ENCODE measurements at regions not wholly inside any gene's neighbourhood (a gene's known extent, or its start where the extent isn't known, plus 50 kb on each side); places are given as distances from the start of the nearest gene placed in this dataset.
"Not testable (repeated sequence)": the region's sequence is repeated elsewhere in the genome, so short reads cannot be mapped to it uniquely, and the experiment has no call there.

DNA sequence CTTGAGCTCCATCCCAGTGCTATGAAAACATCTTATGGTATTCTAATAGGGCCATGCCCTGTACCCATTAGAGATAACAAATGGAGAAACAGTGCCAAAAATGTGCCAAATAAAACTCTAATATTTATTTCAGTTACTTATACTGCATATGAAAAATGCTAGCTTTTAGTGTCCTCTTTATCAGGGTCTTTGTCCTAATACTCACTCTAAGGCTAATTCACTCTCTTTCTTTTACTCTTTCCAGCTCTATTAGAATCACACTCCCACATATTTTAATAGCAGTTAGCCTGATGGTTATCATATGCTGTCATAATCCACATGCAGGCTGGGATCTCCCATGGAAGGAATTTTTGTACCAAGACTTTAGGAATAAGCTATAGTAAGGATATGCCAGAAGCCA is 408.4 kb downstream of the ETV1 start:
- DNase-seq (ENCODE audit: low spot score): no peak

DNA sequence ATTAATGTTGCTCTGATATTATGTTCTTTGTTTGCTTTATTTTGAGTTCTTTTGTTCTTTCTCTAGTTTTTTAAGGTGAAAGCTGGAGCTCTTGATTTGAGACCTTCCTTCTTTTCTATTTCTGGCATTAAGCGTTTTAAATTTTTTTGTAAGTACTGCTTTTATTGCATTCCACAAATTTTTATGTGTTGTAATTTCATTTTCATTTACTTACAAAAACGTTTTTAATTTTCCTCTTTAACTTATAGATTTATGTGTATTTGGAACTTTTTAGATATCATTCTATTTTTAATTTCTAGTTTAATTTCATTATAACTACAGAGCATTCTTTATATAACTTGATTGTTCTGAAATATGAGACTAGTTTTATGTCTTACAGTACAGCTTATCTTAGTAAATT is 395.6 kb downstream of the ETV1 start:
- DNase-seq (ENCODE audit: low spot score): no peak

DNA sequence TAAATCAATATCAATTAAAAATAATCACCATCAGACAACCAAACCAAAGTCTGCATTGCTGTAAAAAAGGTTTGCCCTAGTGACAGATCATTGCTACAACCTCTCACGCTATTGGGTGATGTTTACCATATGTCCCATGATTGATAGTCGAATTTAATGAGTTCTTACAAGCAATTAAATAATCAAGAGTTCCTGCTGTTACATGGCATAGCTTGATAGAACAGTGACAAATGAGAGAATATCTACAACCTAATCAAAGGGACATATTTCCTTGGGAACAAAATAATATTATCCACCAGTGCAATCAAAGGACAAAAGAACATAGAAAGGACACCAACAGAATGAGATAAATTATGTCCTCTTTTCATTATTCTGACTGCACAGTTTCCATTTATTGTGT is 387.4 kb downstream of the ETV1 start:
- no peak for DNase-seq (ENCODE audit: low spot score)

DNA sequence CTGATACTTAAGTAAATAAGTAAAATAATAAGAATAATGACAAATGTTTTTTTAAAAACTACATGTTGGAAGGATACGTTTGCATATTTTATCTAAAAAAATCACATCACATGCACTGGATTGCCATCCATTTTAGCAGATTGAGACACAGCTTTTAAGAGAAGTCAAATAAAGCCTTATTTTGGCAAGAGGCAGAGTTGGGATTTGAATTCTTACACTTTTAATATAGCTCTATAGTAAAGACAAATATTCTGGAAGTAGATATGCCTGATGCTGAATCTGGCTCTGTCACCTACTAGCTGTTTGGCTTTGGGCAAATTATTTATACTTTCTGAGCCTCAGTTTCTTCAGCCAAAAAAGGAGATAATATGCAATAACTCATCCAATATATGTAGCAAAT is 386.4 kb downstream of the ETV1 start:
- DNase-seq (ENCODE audit: low spot score): no peak

DNA sequence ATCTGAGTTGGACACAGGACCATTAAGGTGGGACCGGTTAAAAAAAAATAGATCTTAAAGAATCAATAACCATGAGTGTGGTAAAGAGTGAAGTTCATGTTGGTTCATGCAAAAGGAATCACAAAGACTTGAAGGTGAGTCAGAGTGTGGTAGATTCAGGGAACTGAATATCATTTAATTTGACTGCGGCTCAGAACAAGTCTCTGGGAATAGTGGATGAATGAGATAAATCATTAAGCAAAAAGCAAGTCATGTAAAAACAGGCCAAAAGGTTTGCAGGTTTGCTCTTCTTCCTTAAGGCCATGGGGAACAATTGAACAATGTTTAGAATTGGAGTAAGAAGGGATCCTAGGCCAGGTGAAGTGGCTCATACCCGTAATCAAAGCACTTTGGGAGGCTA is 385.8 kb downstream of the ETV1 start:
- no peak for DNase-seq (ENCODE audit: low spot score)

DNA sequence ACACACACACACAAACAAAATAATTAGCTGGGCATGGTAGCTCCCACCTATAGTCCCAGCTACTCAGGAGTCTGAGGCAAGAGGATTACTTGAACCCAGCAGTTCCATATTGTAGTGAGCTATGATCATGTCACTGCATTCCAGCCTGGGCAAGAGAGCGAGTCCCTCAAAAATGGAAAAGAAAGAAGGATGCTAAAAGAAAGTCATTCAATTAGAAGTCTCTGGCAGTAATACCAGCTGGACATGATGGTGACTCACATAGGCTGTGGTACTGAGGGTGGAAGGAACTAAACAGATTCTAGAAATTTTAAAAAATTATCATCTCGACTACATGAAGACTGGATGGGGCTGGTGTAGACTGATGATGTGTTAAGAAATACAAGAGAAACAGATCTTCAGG is 385.3 kb downstream of the ETV1 start:
- no peak for DNase-seq (ENCODE audit: low spot score)

DNA sequence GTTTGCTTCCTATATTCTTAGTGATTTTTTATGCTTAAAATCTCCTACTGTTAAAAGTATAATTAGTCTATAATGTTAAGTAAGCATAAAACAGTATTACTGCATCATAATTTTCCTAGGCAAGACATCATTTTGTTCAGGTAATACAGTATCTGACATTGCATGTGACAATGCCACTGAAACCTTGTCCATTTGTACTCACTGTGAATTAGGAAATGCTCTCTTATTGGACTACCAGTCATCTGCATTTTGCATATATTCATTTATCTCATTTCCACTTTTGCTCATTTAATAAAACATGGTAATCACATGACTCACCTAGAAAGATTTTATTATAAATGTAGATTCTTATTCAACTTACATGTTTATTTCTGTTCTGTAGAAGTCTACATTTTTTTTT is 379.1 kb downstream of the ETV1 start:
- no peak for DNase-seq (ENCODE audit: low spot score)

DNA sequence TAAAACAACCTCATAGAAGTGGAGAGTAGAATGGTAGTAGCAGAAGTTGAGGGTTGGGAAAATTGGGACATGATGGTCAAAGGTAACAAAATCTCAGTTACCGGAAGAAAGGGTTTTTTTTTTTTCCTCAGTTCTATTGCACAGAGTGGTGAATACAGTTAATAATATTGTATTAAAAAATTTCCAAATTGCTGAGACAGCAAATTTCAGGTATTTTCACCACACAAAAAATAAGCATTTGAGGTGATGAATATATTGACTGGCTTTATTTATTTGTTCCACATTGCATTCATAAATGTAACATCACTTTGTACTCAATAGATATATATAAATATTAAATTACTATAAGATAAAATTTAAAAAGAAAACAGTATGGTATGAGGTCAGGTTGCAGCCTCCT is 373.8 kb downstream of the ETV1 start:
- no peak for DNase-seq (ENCODE audit: low spot score)

DNA sequence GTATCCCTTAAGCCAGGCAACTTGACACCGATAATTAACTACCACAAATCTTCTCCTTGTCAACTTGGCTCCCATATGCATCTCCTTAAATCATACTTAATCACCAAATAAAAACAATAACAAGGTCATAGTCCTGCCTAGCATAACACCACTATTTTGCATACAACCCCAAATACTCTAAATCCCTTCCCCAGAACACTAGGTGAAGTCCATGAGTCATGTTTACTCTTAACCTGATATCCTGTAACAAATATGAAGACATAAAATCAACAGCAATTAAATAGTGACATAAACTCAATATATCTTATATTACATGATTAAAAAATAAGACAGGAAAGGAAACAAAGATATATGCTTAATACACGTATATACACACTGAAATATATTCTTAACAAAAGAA is 362.0 kb downstream of the ETV1 start:
- DNase-seq (ENCODE audit: low spot score): no peak

DNA sequence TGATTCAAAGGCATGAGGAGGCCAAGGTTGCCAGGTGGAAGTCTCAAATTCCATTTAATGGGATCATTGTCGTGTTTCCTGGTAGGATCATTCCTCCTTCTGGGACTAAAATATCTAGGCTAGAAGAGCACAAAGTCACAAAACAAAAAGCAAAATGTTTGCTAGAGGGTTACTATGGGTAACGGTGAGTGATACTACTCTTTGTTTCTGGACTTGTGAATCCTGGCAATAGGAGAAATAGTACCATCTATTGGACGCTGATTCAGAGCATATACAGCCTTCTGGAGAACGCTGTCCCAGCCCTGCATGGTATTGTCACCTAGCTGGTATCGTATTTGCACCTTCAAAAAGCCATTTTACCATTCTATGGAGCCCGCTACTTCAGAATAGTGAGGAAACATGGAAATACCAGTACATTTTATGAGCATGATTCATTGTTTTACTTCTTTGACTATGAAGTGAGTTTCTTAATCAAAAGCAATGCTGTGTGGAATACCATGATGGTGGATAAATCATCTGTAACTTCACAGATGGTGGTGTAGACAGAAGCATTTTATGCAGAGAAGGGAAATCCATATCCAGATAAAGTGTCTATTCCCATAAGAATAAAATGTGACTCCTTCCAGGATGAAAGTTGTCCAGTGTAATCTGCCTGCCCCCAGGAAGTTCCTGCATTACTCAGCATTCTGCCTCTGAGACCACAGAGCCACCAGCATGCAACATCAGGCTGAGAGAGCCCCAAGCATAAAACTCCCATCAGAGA is 361.0 kb downstream of the ETV1 start:
- DNase-seq (ENCODE audit: low spot score): no peak

DNA sequence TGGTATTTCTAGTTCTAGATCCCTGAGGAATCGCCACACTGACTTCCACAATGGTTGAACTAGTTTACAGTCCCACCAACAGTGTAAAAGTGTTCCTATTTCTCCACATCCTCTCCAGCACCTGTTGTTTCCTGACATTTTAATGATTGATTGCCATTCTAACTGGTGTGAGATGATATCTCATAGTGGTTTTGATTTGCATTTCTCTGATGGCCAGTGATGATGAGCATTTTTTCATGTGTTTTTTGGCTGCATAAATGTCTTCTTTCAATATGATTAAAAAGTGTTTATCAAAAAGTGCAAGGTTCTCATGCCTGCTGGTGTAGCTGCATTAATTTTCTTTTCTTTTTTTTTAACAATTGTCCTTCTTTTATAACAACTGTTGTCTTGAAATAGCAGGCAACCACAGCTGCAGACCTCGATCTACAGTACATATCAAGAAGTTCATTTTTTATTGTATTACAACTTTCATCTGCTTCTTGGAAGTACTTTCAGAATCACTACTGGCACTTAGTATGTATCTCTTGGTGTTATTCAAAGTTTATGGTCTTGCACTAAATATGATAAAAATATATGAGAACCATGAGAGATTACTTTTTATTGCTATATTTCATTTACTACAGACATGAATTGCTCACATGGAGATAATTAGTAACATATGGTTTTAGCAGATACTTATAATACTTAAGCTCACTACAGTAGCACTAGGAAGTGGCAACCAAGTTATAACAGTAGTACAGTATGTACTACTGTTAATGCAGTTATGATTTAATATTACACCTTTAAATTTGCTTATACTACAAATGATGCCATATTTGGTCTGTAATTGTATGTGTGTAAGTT is 358.0 kb downstream of the ETV1 start:
- DNase-seq (ENCODE audit: low spot score): not testable (repeated sequence)

DNA sequence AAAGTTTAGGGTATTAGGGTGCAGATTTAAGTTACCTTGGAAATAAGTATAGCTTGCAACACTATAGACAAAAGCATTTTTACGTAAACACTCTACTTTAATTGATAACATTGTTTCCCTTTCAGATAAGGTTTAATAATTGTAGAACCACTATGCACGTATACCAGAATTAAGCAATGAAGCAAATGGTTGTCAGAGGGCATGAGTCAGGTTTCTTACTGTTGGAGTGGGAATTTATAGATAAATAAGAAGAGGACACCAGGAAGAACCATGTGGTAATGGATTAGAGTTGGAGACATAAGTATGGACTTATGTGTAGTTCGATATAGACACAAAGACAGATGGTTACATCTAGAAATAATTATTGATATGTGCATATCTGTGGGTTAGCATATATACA is 355.6 kb downstream of the ETV1 start:
- DNase-seq (ENCODE audit: low spot score): no peak

DNA sequence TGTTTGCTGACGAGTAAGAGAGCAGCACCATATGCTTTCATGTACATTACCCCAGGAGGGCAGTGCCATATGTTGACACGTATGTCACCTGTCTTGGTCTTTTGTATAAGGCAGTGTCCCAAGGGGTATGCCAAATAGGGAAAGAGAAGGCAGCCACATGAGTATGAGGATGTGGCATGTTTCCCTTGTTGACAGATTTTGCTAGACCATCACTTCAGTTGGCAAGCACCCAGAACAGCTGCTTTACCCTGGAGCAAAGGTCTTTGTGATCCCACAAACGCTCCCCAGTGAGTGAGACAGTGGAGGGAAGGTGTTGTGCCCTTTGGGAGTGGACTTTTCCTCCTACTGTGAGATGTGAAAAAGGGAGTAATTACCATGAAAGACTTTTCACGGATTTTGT is 350.1 kb downstream of the ETV1 start:
- DNase-seq (ENCODE audit: low spot score): no peak

DNA sequence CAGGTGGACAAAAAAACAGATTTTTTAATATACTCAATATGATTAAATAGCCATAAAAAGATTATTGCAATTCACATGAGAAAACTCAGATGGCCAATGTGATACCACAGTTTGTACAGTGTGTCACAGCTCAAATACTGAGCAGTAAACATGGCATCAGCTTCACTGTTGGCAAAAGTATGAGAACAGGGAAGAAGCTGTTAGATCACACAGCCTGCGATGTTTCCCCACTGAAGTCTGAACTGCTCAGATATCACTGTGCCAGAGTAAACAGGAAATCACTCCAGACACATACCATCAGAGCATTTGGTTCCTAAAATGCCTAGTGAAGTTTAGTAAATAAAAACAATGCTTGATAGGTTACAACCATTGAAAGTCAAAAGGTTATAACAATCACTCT is 347.8 kb downstream of the ETV1 start:
- DNase-seq (ENCODE audit: low spot score): no peak

DNA sequence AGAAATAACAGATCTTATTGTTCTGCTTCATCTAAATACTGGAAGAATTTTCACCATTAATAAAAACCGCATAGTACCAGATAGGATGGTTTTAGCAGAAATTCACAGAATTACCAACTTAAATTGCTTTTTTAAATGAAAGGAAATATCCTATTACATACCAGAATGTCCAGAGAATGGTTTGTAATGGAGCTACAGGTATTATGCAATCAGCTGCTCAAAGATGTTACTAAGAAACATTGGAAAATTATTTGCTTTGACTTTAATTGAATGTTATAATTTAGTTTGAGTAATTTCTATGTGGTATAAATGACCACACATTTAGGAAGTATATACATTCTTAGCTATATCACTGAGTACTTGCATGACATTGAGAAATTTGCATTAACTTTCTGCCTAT is 338.3 kb downstream of the ETV1 start:
- DNase-seq (ENCODE audit: low spot score): no peak

DNA sequence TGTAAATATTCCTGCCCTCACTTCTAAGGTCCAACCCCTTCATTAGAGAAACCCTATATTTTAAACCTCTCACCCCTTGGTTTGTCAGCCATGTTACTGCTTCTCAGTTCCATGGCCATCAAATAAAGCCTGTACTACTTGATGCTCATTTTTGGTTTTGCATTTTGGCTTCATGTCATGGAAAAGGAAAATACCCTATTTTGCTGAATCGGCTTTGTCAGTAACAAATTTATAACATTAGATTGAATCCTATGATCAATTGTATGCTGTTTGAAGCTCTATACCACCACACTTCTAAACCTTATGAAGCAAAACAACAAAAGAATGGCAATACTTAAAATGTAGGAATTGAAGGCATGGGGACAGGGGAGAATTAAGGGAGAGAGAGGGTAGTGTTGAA is 333.1 kb downstream of the ETV1 start:
- DNase-seq (ENCODE audit: low spot score): no peak

DNA sequence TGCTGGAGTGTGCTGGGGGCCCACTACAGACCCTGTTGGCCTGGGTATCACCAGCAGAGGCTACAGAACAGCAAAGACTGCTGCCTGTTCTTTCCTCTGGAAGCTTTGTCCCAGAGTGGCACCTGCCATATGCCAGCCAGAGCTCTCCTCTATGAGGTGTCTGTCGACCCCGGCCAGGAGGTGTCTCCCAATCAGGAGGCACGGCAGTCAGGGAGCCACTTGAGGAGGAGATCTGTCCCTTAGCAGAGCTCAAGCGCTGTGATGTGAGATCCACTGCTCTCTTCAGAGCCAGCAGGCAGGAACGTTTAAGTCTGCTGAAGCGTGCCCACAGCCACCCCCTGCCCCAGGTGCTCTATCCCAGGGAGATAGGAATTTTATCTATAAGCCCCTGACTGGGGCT is 316.2 kb downstream of the ETV1 start:
- no peak for DNase-seq (ENCODE audit: low spot score)

DNA sequence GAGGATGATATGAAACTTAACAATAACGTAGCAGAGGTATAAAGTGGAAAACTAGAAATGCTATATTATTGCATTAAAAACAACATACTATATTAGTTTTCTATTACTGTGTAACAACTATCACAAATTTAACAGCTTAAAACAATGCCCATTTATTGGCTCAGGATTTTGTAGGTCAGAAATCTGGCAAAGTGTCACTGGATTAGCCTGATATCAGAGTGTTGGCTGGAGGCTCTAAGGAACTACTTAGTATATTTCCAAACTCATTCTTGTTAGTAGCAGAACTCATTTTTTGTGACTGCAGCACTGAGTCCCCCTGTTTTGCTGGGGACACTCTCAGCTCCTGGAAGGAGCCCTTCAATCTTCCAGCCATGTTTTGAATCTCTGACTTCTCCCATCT is 306.8 kb downstream of the ETV1 start:
- DNase-seq (ENCODE audit: low spot score): no peak

DNA sequence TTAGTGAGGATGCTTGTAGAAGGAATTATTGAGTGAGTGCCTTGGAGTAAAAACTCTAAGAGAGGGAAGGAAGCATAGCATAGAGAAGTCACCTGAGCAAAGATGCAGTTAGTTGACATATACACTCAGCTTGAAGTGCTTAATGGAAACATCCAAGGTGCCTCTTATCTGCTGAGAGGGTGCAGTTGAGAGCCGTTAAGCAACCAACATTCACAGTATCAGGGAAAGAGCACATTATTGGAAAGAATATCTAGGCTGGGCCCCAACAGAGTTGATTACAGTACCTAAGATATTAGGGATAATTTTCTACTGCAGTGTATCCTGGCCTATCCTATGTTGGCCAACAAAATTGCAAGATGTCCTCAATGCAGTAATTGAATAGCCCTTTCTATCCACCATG is 302.0 kb downstream of the ETV1 start:
- DNase-seq (ENCODE audit: low spot score): no peak

DNA sequence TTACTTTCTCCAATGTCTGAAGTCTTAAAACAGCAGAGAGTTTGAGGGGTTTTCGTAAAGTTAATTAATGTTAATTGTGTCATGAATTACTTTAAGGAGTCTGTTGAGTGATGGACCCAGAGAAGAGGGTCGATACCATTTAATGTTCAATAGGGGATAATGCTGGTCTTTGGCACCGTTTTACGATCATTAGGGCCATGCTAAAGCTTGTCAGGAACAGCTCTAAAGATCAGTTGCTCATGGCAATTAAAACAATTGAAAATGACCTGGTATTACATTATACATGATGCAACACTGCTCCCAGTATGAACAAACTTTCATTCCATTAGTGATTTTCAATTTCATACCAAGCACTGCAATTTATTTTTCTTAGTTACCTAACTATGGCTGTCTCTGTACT is 296.9 kb downstream of the ETV1 start:
- DNase-seq (ENCODE audit: low spot score): no peak

DNA sequence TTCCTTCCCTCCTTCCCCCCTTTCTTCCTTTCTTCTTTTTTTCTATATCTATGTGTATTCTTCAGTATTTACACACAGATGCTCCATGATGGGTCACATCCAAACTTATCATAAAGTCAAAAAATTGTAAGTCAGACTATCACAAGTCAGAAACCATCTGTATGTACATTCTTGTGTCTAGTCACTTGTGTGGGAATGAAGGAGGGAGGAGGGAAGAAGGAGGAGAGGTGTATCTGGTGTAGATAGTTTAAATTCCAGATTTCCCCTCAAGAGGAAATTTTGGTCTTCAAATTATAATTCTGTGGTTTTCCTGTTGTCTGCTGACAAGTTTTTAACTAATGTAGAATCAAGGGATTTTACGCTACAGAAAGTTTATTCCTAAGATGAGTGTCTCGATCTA is 287.2 kb downstream of the ETV1 start:
- DNase-seq (ENCODE audit: low spot score): no peak

DNA sequence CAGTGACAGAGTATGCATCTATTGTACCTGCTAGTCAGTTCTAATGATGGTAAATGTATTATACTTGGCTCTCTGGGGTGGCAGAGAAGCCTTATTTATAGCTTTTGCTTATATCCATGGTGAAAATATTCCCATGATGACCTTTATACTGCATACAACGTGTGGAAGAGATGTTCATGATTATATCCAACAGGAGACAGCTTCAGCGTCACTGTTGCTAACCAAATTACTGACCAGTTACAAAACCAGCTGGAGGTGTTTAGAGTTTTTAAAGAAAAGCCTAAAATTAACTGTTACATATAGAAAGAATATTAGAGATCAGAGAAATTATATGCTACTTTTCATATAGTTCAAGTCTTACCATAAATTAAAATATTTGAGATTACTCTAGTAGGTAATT is 280.8 kb downstream of the ETV1 start:
- DNase-seq (ENCODE audit: low spot score): no peak

DNA sequence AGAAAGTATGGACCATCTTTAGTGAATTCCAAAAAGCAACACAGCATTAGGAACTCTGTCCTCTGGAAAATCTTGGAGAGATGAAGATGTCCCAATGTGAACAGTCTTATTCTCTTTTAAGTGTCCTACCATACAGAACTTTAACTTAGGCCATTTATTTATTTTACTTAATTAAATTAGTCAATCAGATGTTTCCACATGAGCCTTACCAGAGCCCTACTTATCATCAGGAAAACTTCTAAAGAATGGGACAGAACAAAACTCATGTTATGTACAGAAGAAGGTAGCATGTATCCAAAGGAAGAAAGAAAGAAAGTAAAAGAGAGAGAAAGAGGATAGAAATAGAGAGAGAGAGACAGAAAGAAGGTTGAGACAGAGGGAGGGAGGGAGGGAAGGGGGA is 276.4 kb downstream of the ETV1 start:
- DNase-seq (ENCODE audit: low spot score): no peak

DNA sequence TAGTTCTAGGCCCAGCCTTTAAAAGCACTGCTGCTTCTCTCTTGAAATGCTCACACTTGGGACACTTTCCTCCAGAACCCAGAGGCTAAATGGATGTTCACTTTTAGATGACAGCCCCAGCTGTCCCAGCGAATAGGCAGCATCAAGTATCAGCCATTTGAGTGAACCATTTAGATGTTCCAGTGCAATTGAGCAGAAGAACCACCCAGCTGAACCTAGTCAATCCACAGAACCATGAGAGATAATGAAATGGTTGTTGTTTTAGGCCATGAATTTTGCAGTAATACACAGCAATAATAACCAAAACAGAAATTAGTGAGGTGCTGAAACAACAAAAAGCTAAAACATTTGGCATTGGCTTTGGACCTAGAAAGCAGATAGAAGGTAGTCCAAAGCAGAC is 273.9 kb downstream of the ETV1 start:
- DNase-seq (ENCODE audit: low spot score): no peak
